Upper lobe of right lung (tissue), 1 donor: ENCODE measurements at regions not wholly inside any gene's neighbourhood (a gene's known extent, or its start where the extent isn't known, plus 50 kb on each side); places are given as distances from the start of the nearest gene placed in this dataset.
A peak's percentile ranks its signal among the peaks of the same experiment; 100 is the strongest.

Source experiments
- ATAC-seq: fragments of 200-7000 bp; cut with Tn5 transposase; one replicate; pipeline ENCODE4 v1.9.1; 2020; ENCODE audit warnings: mild to moderate bottlenecking, moderate library complexity
- DNase-seq: peaks from one replicate; pipeline ENCODE4 v3.0.0-alpha.2; 2020
- H3K27ac ChIP-seq: fragments of 200-600 bp; one replicate; pipeline ENCODE4 v1.8.0; 2022
- H3K27me3 ChIP-seq: fragments of 200-600 bp; one replicate; pipeline ENCODE4 v1.8.0; 2022; ENCODE audit warnings: mild to moderate bottlenecking
- H3K36me3 ChIP-seq: fragments of 200-600 bp; one replicate; pipeline ENCODE4 v1.8.0; 2022
- H3K4me1 ChIP-seq: fragments of 200-600 bp; one replicate; pipeline ENCODE4 v1.8.0; 2022
- H3K4me3 ChIP-seq: fragments of 200-600 bp; one replicate; pipeline ENCODE4 v1.8.0; 2022; ENCODE audit warnings: mild to moderate bottlenecking
- H3K9me3 ChIP-seq: fragments of 200-600 bp; one replicate; pipeline ENCODE4 v1.8.0; 2022
- CTCF ChIP-seq: fragments of 200-600 bp; IDR thresholded peaks from one replicate; pipeline ENCODE4 v1.8.0; 2022; ENCODE audit warnings: antibody characterized with exemption
- intact Hi-C: fragments of 100-400 bp; cut with DNase I; formaldehyde crosslinking; loops from one replicate; pipeline ENCODE4 v1.11.0; 2022
- donor health status: DM: no; HTN: yes; CAD: no; lungs with severe emphysema.

GRCh38 chr13:44726214-44726613 lies 150.1 kb upstream of the TSC22D1 start:
- DNase-seq = no peak
- Histone ChIP-seq H3K4me1 (no peaks in the 10 kb centered on the region), H3K27ac (no peak overlapping the region), H3K4me3 (no peak overlapping the region), H3K27me3 (no peaks in the 10 kb centered on the region), H3K9me3 (no peaks in the 10 kb centered on the region), H3K36me3 (no peaks in the 10 kb centered on the region)
- TF ChIP-seq CTCF = no peak
- ATAC-seq = no peak
- intact Hi-C loops = no loop called here

GRCh38 chr13:44719857-44720671 lies 143.9 kb upstream of the TSC22D1 start:
- Histone ChIP-seq H3K9me3 (no peaks in the 10 kb centered on the region), H3K4me3 (no peak overlapping the region), H3K27me3 (no peaks in the 10 kb centered on the region), H3K4me1 (peaks cover 3% of the 10 kb centered on the region), H3K27ac (peak overlapping the region; percentile 4), H3K36me3 (no peaks in the 10 kb centered on the region)
- ATAC-seq = no peak
- DNase-seq = no peak
- intact Hi-C loops = no loop called here
- TF ChIP-seq CTCF = no peak

GRCh38 chr13:44718467-44718866 lies 142.3 kb upstream of the TSC22D1 start:
- intact Hi-C loops = no loop called here
- Histone ChIP-seq H3K4me1 (peaks cover 3% of the 10 kb centered on the region), H3K36me3 (no peaks in the 10 kb centered on the region), H3K27me3 (no peaks in the 10 kb centered on the region), H3K9me3 (no peaks in the 10 kb centered on the region), H3K4me3 (no peak overlapping the region), H3K27ac (no peak overlapping the region)
- TF ChIP-seq CTCF = no peak
- no peak for DNase-seq
- ATAC-seq = no peak

GRCh38 chr13:44715287-44716230 lies 139.4 kb upstream of the TSC22D1 start:
- Histone ChIP-seq H3K4me3 (no peak overlapping the region), H3K27ac (peak overlapping the region; percentile 36), H3K4me1 (no peaks in the 10 kb centered on the region), H3K27me3 (no peaks in the 10 kb centered on the region), H3K36me3 (no peaks in the 10 kb centered on the region), H3K9me3 (no peaks in the 10 kb centered on the region)
- ATAC-seq (no peak), DNase-seq (no peak)
- intact Hi-C loops = no loop called here
- TF ChIP-seq CTCF = no peak

GRCh38 chr13:44713788-44714469 lies 137.8 kb upstream of the TSC22D1 start:
- H3K27ac ChIP-seq = peak overlapping the region; percentile 36
- ATAC-seq = no peak
- no peaks in the 10 kb centered on the region for H3K36me3 ChIP-seq
- no peaks in the 10 kb centered on the region for H3K4me1 ChIP-seq
- no peak overlapping the region for H3K4me3 ChIP-seq
- no peaks in the 10 kb centered on the region for H3K9me3 ChIP-seq
- no peak for TF ChIP-seq CTCF
- DNase-seq = no peak
- H3K27me3 ChIP-seq = no peaks in the 10 kb centered on the region
- intact Hi-C loops = no loop called here
